ENCODE measurements at regions not wholly inside any gene's neighbourhood (a gene's known extent, or its start where the extent isn't known, plus 50 kb on each side); places are given as distances from the start of the nearest gene placed in this dataset.

DNA sequence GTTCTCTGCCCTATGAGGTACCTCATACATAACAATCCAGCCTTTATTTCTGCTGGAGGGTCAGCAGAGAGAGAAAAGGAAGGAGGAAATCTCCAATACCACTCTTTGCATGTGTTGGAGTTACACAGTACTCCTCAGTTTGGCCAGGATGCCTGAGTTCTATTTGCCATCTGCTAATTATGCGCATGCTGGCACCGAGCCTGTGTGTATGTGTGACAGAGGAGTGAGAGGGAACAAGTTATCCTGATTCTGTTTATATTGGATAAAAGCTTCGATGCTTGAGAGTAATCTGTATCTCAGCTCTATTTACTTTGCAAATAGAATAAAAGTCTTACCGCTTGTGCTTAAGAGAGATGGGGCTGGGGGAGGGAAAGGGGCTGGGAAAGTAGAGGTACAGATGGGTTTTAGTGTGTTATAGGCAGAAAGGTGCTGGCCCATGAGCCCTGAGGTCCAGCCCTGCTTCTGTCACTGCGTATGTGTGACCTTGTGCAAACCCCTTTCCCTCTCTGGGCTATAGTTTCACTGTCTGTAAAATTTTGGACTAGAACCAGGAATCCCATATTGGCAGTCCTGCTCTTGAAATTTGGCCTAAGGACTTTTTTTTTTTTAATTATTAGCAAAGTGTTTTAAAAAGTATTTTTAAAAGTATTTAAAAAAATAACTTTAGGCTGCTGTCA lies 54.5 kb upstream of the PLXNA2 start:
- 27 to 43% (median 28%) methylated on average over 5 of the region's 5 CpGs for WGBS, 3 donors
- Histone ChIP-seq H3K4me3 (no peak overlapping the region), H3K9me3 (no peaks in the 10 kb centered on the region), H3K36me3 (no peaks in the 10 kb centered on the region), H3K4me1 (ENCODE audit: insufficient read depth) (peaks cover 2% of the 10 kb centered on the region), H3K27me3 (no peaks in the 10 kb centered on the region), H3K27ac (no peak overlapping the region)
- DNase-seq = peak in 2 of 5 donors; percentile 19 to 34
- intact Hi-C loops (cut with DNase I) = no loop called here
- no peak for TF ChIP-seq POLR2A (IDR thresholded peaks at IDR 0.05)
- TF ChIP-seq, protein P1, sequence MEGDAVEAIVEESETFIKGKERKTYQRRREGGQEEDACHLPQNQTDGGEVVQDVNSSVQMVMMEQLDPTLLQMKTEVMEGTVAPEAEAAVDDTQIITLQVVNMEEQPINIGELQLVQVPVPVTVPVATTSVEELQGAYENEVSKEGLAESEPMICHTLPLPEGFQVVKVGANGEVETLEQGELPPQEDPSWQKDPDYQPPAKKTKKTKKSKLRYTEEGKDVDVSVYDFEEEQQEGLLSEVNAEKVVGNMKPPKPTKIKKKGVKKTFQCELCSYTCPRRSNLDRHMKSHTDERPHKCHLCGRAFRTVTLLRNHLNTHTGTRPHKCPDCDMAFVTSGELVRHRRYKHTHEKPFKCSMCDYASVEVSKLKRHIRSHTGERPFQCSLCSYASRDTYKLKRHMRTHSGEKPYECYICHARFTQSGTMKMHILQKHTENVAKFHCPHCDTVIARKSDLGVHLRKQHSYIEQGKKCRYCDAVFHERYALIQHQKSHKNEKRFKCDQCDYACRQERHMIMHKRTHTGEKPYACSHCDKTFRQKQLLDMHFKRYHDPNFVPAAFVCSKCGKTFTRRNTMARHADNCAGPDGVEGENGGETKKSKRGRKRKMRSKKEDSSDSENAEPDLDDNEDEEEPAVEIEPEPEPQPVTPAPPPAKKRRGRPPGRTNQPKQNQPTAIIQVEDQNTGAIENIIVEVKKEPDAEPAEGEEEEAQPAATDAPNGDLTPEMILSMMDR (IDR thresholded peaks at IDR 0.05) = no peak
- no peak for TF ChIP-seq EP300 (IDR thresholded peaks at IDR 0.05)

DNA sequence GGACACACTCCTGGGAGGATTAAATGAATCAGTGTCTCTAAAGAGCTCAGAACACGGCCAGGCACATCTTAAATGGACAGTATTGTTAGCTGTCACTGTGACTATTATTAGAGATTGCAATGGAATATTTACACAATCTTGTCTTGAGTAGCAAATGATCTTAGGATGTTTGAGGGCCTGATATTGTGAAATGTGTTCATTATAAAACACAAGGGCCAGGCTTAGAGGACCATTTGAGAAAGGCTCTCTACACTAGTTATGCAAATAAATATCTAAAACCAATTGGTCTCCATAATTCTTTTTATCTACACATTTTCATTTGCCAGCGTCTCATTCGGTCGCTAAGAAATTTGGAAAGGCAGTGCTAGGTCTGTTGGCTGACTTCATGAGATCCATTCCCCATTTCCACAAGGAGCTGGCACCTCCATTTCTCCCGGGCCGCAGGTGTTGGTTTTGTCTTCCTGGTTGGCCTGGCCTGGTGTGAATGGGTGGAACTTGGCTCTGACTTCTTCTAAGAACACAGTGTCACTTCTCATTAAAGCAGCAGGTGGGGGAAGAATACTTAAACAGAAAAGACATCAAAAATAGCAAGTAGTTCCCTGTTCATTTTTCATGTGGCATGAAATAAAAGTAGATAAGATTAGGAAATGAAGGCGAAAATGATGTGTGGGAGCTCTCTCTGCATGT lies 56.0 kb upstream of the PLXNA2 start:
- WGBS, 3 donors = 77 to 85% (median 81%) methylated on average over 7 of the region's 7 CpGs
- Histone ChIP-seq H3K27ac (no peak overlapping the region), H3K36me3 (no peaks in the 10 kb centered on the region), H3K27me3 (no peaks in the 10 kb centered on the region), H3K4me3 (no peak overlapping the region), H3K4me1 (ENCODE audit: insufficient read depth) (peaks cover 2% of the 10 kb centered on the region), H3K9me3 (no peaks in the 10 kb centered on the region)
- TF ChIP-seq POLR2A (IDR thresholded peaks at IDR 0.05) (no peak), EP300 (IDR thresholded peaks at IDR 0.05) (no peak)
- TF ChIP-seq, protein P1 (IDR thresholded peaks at IDR 0.05) = no peak
- intact Hi-C loops (cut with DNase I) = no loop called here
- DNase-seq = no peak

DNA sequence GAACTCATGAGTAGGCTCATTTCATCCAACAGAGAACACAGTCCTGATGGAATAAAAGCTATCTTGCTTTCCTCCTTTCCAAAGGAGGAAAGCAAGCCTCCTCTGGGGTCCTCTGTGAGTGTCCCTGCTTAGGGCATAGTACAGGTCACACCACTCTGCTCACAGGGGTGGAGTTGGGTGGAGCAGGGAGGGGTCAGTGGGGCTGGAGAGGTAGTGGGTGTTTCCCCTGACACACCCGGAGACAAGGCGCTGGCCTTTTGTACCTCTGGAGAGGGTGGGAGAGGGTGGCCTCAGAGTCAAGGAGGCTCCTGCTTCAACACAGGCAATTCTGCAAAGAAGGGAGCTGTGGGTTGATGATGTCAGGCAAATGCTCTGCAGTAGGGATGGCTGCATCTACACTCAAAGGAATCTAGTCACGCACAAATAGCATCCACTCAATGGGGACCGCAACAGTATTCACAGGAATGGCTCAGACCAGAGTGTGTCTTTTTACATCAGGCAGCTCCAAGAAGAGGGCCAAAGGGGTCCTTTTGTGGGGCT lies 58.6 kb upstream of the PLXNA2 start:
- no peaks in the 10 kb centered on the region for H3K9me3 ChIP-seq
- 94 to 100% (median 98%) methylated on average over 4 of the region's 4 CpGs for WGBS, 3 donors
- H3K36me3 ChIP-seq = no peaks in the 10 kb centered on the region
- TF ChIP-seq EP300 (IDR thresholded peaks at IDR 0.05) = no peak
- TF ChIP-seq POLR2A (IDR thresholded peaks at IDR 0.05) = no peak
- TF ChIP-seq, protein P1 (IDR thresholded peaks at IDR 0.05) = no peak
- H3K4me1 ChIP-seq (ENCODE audit: insufficient read depth) = peaks cover 2% of the 10 kb centered on the region
- H3K4me3 ChIP-seq = no peak overlapping the region
- intact Hi-C loops (cut with DNase I) = no loop called here
- H3K27me3 ChIP-seq = no peaks in the 10 kb centered on the region
- H3K27ac ChIP-seq = no peak overlapping the region
- DNase-seq = no peak

DNA sequence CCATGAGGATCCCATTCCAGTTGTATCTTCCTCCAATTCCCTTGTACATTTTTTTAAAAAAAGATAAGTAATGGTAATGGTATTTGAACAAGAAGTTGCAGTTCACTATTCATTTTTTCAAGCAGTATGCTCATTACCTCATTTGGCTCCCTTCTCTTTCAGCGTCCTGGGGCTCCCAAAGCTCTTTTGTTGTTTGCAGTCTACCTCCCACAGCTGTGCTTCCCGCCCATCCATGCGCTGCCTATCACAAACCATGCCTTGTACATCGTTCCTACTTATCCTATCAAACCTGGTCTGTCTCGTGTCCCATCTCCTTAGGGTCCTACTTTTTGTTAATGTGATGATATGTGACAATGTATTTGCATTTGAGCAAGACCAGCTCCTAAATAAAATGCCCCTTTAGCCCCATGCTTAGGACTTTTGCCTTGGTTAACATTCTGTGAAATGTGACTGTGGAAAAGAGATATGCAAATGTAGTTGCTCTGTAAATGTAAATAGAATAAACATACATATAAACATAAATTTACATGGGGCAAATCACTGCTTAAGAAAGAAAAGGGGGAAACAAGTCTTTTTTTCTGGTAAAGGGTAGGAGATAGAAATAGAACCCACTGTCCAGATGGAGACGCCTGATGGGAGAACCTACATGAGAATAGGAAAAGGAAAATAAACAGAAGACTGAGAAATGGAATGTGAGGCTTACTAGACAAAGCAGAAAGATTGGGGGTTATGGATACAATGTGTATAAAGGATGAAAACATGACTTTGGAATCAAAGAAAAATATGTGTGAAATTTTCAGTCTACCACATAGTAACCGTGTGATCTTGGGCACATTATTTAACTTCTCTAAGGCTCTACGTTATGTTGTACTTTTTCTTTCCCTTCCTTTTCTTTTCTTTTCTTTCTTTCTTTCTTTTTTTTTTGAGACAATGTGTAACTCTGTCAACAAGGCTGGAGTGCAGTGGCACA lies 59.8 kb upstream of the PLXNA2 start:
- DNase-seq = no peak

More for the DNA sequence above, 59.8 kb upstream of the PLXNA2 start:
- no peaks in the 10 kb centered on the region for H3K36me3 ChIP-seq
- TF ChIP-seq POLR2A (IDR thresholded peaks at IDR 0.05) (no peak), EP300 (IDR thresholded peaks at IDR 0.05) (no peak)
- TF ChIP-seq, protein P1 (IDR thresholded peaks at IDR 0.05) = no peak
- H3K9me3 ChIP-seq = no peaks in the 10 kb centered on the region
- H3K27me3 ChIP-seq = no peaks in the 10 kb centered on the region
- no peak overlapping the region for H3K27ac ChIP-seq
- intact Hi-C loops (cut with DNase I) = no loop called here
- no peaks in the 10 kb centered on the region for H3K4me1 ChIP-seq (ENCODE audit: insufficient read depth)
- no peak overlapping the region for H3K4me3 ChIP-seq
- WGBS, 3 donors = 58 to 68% (median 58%) methylated on average over 8 of the region's 8 CpGs
